Activated gamma-delta T cell treated with anti-CD3 and anti-CD28 coated beads, Interleukin-2, amount 50 U/mL, for 16 hours (primary cell): ENCODE measurements at regions not wholly inside any gene's neighbourhood (a gene's known extent, or its start where the extent isn't known, plus 50 kb on each side); places are given as distances from the start of the nearest gene placed in this dataset.
"Not testable (repeated sequence)": the region's sequence is repeated elsewhere in the genome, so short reads cannot be mapped to it uniquely, and the experiment has no call there.

Experiments
- DNase-seq: peaks from one replicate; pipeline ENCODE4 v3.0.0-alpha.2; 2020; ENCODE audit warnings: low read depth

- no peak for DNase-seq
Measured at GRCh38 chr6:21772884-21773575, 179.5 kb downstream of the SOX4 start.

GRCh38 chr6:21773576-21773968 lies 180.0 kb downstream of the SOX4 start:
- no peak for DNase-seq

DNA sequence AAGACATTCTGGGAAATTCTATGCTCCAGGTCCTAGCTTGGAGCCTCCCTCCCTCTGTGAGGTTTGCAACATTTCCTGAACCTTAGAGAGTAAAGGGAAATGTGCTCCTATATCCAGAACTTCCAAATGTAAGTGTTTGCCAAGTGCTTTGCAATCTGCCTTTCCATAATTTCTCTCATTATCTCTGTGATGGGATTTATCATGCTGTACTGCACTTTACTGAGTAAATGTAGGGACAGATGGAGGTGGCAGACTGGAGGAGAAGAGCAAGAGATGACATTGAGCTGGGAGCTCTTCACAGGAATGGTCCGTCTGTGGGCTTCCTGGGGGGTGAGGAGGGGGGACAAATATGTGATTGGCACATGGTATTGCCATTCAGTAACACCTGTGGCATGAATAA lies 184.3 kb downstream of the SOX4 start:
- no peak for DNase-seq

- DNase-seq: no peak
Measured at GRCh38 chr6:21780141-21780540, 186.6 kb downstream of the SOX4 start.

DNA sequence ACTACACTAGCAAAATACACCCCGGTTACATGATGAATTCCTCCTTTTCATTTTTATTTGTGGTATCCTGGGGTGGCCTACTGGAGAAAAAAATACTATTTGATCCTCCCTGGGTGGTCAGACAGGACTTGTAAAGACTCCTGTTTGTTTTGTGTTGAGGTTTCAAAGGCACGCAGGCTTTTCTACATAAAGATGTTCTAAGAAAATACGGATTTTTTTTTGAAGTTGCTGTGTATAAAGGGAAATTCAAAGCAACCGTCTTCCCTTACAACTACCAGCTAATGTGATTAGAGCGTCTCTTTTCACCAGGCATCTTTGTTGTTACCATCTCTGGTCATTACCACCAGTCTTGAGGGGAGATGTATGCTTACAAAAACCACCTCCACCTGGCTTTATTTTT lies 187.1 kb downstream of the SOX4 start:
- DNase-seq: no peak

- DNase-seq: no peak
Measured at GRCh38 chr6:21781128-21781527, 187.6 kb downstream of the SOX4 start.

DNA sequence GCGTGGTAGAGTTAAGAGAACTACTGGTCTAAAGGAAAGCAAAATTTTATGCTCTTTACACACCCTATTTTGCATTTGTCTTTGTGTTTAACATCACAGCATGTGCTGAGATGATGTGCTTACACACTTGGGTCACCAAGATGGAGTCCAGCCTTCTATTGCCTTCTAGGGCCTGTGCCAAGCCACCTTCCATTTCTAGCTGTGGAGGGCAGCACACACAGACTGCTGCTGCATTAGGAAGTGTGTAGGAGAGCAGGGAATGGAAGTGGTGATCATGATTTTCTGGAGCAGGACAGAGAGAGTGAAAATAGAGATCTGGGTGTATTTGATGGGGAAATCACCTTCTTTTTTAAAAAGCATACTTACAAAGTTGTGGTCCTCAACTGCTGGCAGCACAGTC lies 191.6 kb downstream of the SOX4 start:
- DNase-seq: no peak

DNA sequence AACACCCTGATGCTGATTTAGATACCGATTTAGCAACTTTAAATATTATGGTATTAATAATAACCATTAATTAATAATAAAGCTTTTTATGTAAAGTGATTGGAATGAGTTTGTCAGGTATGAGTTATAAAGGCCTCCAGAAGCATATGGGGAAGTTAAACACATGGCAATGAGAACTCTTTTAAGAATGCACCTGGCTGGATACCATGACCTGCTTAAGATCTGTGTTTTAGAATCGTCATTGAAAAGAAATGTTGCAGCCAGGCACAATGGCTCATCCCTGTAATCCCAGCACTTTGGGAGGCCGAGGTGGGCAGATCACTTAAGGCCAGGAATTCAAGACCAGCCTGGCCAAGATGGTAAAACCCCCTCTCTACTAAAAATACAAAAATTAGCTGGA lies 197.5 kb downstream of the SOX4 start:
- DNase-seq: no peak

DNA sequence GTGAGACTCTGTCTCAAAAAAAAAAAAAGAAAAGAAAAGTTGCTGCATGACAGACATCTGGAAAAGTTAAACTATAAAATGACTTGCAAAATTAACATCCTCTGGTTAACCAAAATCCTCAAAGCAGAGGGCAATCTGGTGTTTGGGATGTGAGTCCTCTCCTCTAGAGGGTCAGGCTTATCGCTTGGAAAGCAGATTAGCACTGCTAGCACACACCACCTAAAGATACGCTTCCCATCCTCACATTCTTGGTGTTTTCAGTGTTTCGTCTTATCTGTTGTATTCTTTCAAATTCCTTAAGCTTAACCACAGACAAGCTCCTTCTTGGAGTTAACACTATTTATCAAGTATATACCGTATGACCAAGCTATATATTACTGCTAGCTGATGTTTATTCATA lies 198.0 kb downstream of the SOX4 start:
- no peak for DNase-seq

GRCh38 chr6:21792177-21792576 lies 198.6 kb downstream of the SOX4 start:
- DNase-seq: no peak

GRCh38 chr6:21796979-21797378 lies 203.4 kb downstream of the SOX4 start:
- not testable (repeated sequence) for DNase-seq

DNA sequence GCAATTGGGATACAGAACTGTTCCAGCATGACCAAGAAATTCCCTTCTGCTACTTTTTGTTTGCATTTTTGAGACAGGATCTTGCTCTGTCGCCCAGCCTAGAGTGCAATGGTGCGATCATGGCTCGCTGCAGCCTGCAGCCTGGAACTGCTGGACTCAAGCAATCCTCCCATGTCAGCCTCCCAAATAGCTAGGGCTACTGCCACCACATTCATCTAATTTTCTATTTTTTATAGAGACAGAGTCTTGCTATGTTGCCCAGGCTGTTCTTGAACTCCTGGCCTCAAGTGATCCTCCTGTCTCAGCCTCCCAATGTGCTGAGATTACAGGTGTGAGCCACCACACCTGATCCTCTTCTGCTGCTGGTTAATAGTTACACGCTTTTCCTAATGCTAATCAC lies 204.9 kb downstream of the SOX4 start:
- no peak for DNase-seq

DNA sequence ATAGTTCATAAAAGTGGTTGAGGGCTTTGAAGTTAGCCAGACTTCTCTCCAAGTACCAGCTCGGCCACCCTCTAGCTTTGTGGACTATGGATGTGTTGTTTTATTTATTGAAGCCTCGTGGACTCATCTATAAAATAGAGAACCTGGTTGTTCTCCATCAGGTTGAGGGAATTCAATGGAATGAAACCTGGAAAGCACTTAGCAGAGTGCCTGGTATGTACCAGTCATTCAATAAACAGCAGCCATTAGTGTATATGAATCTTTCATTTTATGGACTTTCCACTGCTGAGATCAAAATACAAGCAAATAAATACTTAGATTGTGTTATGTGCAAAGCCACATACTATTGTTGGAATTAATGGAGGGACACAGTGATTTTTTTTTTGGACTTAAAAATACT lies 206.8 kb downstream of the SOX4 start:
- no peak for DNase-seq

- no peak for DNase-seq
Measured at GRCh38 chr6:21800948-21801438, 207.4 kb downstream of the SOX4 start.

GRCh38 chr6:21801446-21802174 lies 208.1 kb downstream of the SOX4 start:
- no peak for DNase-seq

DNA sequence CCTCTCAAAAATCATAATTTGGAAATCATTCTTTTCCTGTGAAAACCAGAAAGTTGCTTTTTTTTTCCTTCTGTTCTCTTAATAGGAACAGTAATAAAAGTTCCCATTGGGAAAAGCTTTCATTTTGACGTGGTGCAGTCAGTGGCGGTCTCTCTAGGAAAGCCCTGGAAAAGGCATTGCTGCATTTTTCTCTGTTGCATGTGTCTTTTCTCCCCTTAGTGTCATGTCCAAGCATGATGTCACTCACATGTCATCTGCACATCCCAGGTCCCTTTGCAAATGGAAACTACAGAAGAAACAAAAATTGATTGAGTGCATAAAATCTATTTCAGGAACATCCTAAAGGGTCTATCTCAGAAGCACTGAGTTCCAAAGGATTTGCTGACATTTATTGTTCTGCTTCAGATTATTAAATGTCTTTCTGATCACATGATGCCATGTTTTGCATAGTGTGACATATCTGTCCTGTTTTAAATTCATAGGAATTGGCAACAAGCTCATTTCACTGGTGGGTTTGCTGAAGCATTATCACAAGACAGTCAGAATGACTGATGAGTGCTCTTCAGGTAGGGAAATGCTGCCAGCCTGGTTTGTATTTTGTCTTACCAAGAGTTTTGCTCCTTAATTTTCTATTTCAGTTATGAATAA lies 208.7 kb downstream of the SOX4 start:
- no peak for DNase-seq

DNA sequence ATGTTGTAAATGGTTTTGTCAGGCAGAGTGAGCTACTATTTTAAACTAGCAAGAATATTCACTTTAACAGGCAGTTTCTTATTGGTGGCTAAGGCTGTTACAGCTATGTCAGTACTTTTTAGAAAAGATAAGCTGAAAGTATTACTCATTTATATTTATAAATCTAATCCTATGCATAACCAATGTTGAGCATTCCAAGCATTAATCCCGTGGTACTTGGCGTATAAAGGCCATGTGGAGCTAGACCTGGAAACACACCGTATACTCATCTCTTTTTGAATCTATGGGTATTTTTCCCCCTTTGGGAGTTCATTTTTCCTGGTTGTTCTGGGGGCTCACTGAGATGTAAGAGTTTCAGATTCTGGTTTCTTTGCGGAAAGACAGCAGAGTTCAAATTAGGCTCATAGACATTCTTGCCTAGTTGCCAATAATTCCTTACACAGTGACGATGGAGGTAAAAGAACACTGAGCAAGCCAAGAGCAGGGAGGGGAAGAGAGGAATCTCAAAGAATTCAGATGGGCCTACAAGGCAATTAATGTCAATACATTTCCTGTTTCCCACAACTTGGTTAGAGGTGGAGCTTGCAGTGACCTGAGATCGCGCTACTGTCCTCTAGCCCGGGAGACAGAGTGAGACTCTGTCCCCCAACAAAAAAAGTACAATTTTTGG lies 211.5 kb downstream of the SOX4 start:
- no peak for DNase-seq

DNA sequence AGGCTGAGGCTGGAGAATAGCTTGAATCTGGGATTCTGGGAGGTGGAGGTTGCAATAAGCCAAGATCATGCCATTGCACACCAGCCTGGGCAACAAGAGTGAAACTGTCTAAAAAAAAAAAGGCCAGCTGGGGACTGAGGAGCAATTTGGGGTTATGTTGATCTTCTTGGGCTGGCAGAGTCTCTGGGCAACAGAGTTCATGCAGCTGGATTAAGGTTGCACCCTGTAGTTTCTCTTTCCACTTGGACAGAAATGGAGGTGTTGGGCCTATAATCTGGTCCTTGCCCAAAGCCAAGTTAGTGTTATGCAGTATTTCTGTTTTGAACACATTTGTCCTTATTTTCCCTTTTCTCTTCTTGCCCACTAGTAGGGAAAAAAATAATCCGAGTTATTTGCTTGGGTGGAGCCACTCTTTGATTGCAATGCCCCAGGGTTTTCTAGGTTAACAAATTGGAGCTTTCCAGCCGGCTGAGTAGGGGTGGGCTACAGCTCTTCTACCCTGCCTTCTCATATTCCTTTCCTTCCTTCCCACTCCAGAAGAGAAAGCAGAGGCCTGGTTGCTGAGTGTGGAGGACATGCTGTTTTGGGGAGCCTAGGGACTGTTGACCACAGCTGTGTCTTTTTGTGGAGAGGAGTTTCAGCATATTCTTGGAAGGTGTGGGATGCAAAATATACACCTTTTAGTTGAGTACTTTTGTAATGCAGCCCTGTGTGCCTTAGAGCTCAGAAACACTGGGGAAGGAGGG lies 213.9 kb downstream of the SOX4 start:
- no peak for DNase-seq

DNA sequence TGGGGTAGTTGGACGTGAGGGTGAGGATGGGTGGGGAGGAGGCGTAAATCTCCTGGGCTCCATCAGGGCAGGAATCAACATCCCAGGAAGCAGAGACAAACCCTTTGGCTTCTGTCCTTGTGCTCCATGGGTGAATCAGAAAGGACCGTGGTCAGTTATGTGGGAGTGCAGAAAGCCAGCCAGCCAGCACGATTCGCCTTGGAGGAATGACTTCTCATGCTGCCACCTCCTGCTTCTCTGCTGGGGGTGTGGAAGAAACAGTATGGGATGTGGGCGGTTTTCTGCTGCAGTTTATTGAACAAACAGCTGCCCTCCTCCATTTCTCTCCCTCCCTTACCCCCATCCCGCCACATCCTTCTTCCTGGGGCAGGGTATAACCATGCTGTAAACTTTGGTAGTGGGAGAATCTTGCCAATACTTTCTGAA lies 214.5 kb downstream of the SOX4 start:
- DNase-seq: no peak

DNA sequence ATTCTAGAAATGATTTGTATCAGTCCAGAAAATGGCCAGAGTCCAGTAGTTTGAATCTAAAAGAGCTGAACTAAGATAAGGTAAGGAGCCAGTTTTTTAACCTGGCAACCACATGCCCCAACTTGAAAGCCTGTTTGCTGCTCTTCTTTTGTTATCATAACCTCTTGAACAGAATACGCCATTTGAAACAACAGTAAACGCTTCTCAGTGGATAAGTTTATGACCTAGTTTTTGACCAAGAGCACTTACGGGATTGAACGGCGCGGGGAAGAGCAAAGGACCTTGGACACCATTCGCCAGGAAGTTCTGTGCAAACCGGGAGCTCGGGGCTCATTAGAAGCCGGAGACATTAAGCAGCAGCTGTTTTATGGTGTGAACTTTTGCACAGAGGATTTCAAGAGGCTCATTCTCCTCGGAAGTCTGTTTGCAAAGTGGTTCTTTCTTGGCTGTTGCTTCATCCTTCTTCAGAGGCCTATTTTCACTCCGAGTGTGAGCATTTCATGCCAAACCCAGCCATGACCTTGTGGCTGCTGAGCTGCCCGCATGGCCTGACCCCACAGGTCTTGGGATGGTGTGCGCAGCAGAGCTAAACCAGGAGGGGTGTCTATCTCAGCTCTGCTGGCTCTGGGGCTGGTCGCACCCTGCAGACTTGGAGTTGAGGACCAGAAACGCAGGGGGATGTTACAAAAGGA lies 215.1 kb downstream of the SOX4 start:
- no peak for DNase-seq

DNA sequence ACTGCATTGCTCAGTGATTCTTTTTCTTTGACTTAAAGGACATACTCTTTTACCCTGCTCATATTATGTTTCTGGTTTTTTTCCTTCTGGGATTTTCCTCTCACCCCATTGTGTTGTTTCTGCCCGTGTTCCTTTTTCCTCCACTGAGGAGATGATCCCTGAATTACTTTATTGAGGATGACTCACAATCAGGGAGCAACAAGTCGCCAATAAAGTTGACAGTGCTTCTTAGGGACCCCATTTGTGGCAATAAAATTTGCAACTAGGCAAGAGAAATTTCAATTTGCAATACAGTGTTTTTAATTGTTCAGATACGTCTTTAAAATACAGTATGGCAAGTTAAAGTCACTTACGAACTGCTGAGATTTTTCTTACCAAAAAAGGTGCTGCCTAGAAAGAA lies 217.9 kb downstream of the SOX4 start:
- DNase-seq: no peak
